ENCODE measurements at regions not wholly inside any gene's neighbourhood (a gene's known extent, or its start where the extent isn't known, plus 50 kb on each side); places are given as distances from the start of the nearest gene placed in this dataset.

GRCh38 chr15:29452881-29453731 is 183.5 kb upstream of the NSMCE3 start:
- Histone ChIP-seq H3K79me2 (ENCODE audit: control insufficient read depth in 1 of 2, insufficient read depth in 2 of 2, low read length in 2 of 2) (no peaks in the 10 kb centered on the region), H4K8ac (ENCODE audit: extremely low read depth, insufficient read depth, low read length) (no peak overlapping the region), H3K18ac (ENCODE audit: extremely low read depth, low read length) (no peak overlapping the region), H2AK5ac (ENCODE audit: low read depth, low read length) (no peak overlapping the region), H4K5ac (ENCODE audit: insufficient read length, low read depth, low read length) (no peak overlapping the region), H3K9me3 (ENCODE audit: insufficient read depth in 2 of 2, low read depth in 1 of 2, low read length in 1 of 2) (no peaks in the 10 kb centered on the region), H3K4ac (replicated peaks; ENCODE audit: insufficient read length, low read depth, low read length) (no peak overlapping the region), H3K27me3 (replicated peaks in 1 of 4; ENCODE audit: control insufficient read depth in 3 of 4, extremely low read depth in 1 of 4, insufficient read depth in 3 of 4, low read length in 3 of 4) (no peaks in the 10 kb centered on the region), H3K4me3 (ENCODE audit: extremely low read depth in 1 of 4, insufficient read depth in 2 of 4, low read depth in 3 of 4, low read length in 4 of 4) (no peak overlapping the region), H2BK5ac (ENCODE audit: low read depth, low read length) (no peak overlapping the region), H4K20me1 (replicated peaks in 1 of 2; ENCODE audit: control insufficient read depth in 1 of 2, insufficient read depth in 2 of 2, low read length in 2 of 2) (no peaks in the 10 kb centered on the region), H3K14ac (ENCODE audit: insufficient read length) (no peak overlapping the region), H3K79me1 (ENCODE audit: low read depth, low read length) (peaks cover 2% of the 10 kb centered on the region; the same call in 1 of the 2 replicates), H4K91ac (replicated peaks; ENCODE audit: insufficient read length, low read length) (no peak overlapping the region), H3K4me2 (ENCODE audit: insufficient read depth in 1 of 2, low read depth in 2 of 2, low read length in 2 of 2) (no peak overlapping the region), H2BK15ac (ENCODE audit: low read length) (no peak overlapping the region), H3K27ac (ENCODE audit: low read depth, low read length) (no peak overlapping the region), H2BK12ac (ENCODE audit: low read depth, low read length) (no peak overlapping the region), H3K36me3 (ENCODE audit: control insufficient read depth in 2 of 4, insufficient read depth in 4 of 4, low read length in 3 of 4) (no peaks in the 10 kb centered on the region), H3K23ac (ENCODE audit: insufficient read length) (no peak overlapping the region), H3K9ac (replicated peaks in 1 of 4; ENCODE audit: extremely low read depth in 1 of 4, low read depth in 3 of 4, low read length in 3 of 4) (no peak overlapping the region), H2BK120ac (replicated peaks; ENCODE audit: low read depth, low read length) (no peak overlapping the region), H3K56ac (replicated peaks; ENCODE audit: insufficient read length, low read depth, low read length) (no peak overlapping the region), H2BK20ac (ENCODE audit: low read length) (no peak overlapping the region), H3K23me2 (ENCODE audit: low read depth, low read length) (no peaks in the 10 kb centered on the region), H3K4me1 (replicated peaks in 1 of 4; ENCODE audit: control insufficient read depth in 3 of 4, insufficient read depth in 4 of 4, low read length in 3 of 4) (peaks cover 3 to 5% (median 3%) of the 10 kb centered on the region in 4 experiments; a peak in 4 of 7 replicates), H2AFZ (ENCODE audit: low read length) (no peak overlapping the region)
- POLR2A ChIA-PET (ENCODE audit: partially characterized antibody): interaction anchor here (0.6 kb wide), 1 partner anchor 206 kb away, joined by 3 read pairs; no protein-coding TSS in a partner anchor
- no peak for FAIRE-seq
- WGBS, 2 experiments (ENCODE audit: extremely low coverage in 1 of 2, insufficient coverage in 1 of 2, insufficient read length in 1 of 2, insufficient replicate concordance in 2 of 2, low coverage in 1 of 2, low lambda C conversion rate in 2 of 2, missing lambda C conversion rate in 1 of 2): 75% methylated on average over 16 of the region's 16 CpGs; no CpG with 5 or more reads in 1 of the 2 experiments
- CTCF ChIA-PET (ENCODE audit: partially characterized antibody): interaction anchor here (0.6 kb wide), 1 partner anchor 49 kb away, joined by 3 read pairs; no protein-coding TSS in a partner anchor
- DNase-seq (ENCODE audit: low read depth in 1 of 2, low spot score in 2 of 2): no peak
- TF ChIP-seq, protein P1, sequence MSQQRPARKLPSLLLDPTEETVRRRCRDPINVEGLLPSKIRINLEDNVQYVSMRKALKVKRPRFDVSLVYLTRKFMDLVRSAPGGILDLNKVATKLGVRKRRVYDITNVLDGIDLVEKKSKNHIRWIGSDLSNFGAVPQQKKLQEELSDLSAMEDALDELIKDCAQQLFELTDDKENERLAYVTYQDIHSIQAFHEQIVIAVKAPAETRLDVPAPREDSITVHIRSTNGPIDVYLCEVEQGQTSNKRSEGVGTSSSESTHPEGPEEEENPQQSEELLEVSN (IDR thresholded peaks at IDR 0.05): no peak
- no peak for TF ChIP-seq CTCF (IDR thresholded peaks at IDR 0.05; ENCODE audit: control extremely low read depth in 1 of 3, insufficient read depth in 1 of 3, low read depth in 1 of 3, low read length in 3 of 3)
- TF ChIP-seq NRF1 (IDR thresholded peaks at IDR 0.05; ENCODE audit: low read depth, low read length): no peak
- no peak for TF ChIP-seq JUND (IDR thresholded peaks at IDR 0.05; ENCODE audit: low read length)
- no peak for TF ChIP-seq CTBP2 (IDR thresholded peaks at IDR 0.05; ENCODE audit: borderline replicate concordance, insufficient read depth, insufficient read length, low read length)
- TF ChIP-seq USF2 (IDR thresholded peaks at IDR 0.05; ENCODE audit: low read length): no peak
- no peak for TF ChIP-seq MAFK (IDR thresholded peaks at IDR 0.05; ENCODE audit: low read depth, low read length)
- TF ChIP-seq CREB1 (IDR thresholded peaks at IDR 0.05): no peak

Data from H1 (cell line).